ENCODE measurements at regions not wholly inside any gene's neighbourhood (a gene's known extent, or its start where the extent isn't known, plus 50 kb on each side); places are given as distances from the start of the nearest gene placed in this dataset.

- Histone ChIP-seq H3K4me1 (peaks cover 0 to 11% (median 0%) of the 10 kb centered on the region in 4 donors), H3K4me3 (no peak overlapping the region), H3K36me3 (no peaks in the 10 kb centered on the region), H3K9me3 (no peaks in the 10 kb centered on the region), H3K27me3 (no peaks in the 10 kb centered on the region), H3K27ac (no peak overlapping the region)
- no peak for DNase-seq
- no peak for TF ChIP-seq CTCF (IDR thresholded peaks at IDR 0.05)
- intact Hi-C loops (cut with DNase I; ENCODE audit: low total_unique reads), result no loop called here
These were observed 114.2 kb upstream of the ARID2 start for GRCh38 chr12:45615268-45615667.

- intact Hi-C loops (cut with DNase I; ENCODE audit: low total_unique reads), result no loop called here
- Histone ChIP-seq H3K9me3 (no peaks in the 10 kb centered on the region), H3K27ac (no peak overlapping the region), H3K27me3 (no peaks in the 10 kb centered on the region), H3K4me3 (no peak overlapping the region), H3K36me3 (no peaks in the 10 kb centered on the region), H3K4me1 (no peaks in the 10 kb centered on the region)
- no peak for TF ChIP-seq CTCF (IDR thresholded peaks at IDR 0.05)
- no peak for DNase-seq
These were observed 109.8 kb upstream of the ARID2 start for GRCh38 chr12:45619736-45620135.

GRCh38 chr12:45621703-45622102 lies 107.8 kb upstream of the ARID2 start:
- Histone ChIP-seq H3K9me3 (no peaks in the 10 kb centered on the region), H3K36me3 (no peaks in the 10 kb centered on the region)
- intact Hi-C loops (cut with DNase I; ENCODE audit: low total_unique reads), result no loop called here

GRCh38 chr12:45622210-45622937 lies 107.1 kb upstream of the ARID2 start:
- DNase-seq, result no peak
- Histone ChIP-seq H3K27me3 (no peaks in the 10 kb centered on the region), H3K4me3 (no peak overlapping the region), H3K36me3 (no peaks in the 10 kb centered on the region), H3K9me3 (no peaks in the 10 kb centered on the region), H3K4me1 (no peaks in the 10 kb centered on the region), H3K27ac (no peak overlapping the region)
- no peak for TF ChIP-seq CTCF (IDR thresholded peaks at IDR 0.05)
- intact Hi-C loops (cut with DNase I; ENCODE audit: low total_unique reads), result no loop called here

More at GRCh38 chr12:45621703-45622102, 107.8 kb upstream of the ARID2 start:
- Histone ChIP-seq H3K27me3 (no peaks in the 10 kb centered on the region), H3K4me3 (no peak overlapping the region), H3K27ac (no peak overlapping the region), H3K4me1 (no peaks in the 10 kb centered on the region)
- TF ChIP-seq CTCF (IDR thresholded peaks at IDR 0.05), result no peak
- no peak for DNase-seq

GRCh38 chr12:45623221-45623620 lies 106.3 kb upstream of the ARID2 start:
- Histone ChIP-seq H3K27ac (no peak overlapping the region), H3K4me1 (no peaks in the 10 kb centered on the region), H3K9me3 (no peaks in the 10 kb centered on the region), H3K36me3 (no peaks in the 10 kb centered on the region), H3K27me3 (no peaks in the 10 kb centered on the region), H3K4me3 (no peak overlapping the region)
- intact Hi-C loops (cut with DNase I; ENCODE audit: low total_unique reads), result no loop called here
- TF ChIP-seq CTCF (IDR thresholded peaks at IDR 0.05), result no peak
- DNase-seq, result no peak

All from tibial artery (tissue), 4 donors.